HFFc6 (cell line): ENCODE measurements at regions not wholly inside any gene's neighbourhood (a gene's known extent, or its start where the extent isn't known, plus 50 kb on each side); places are given as distances from the start of the nearest gene placed in this dataset.

ENCODE experiments used
- DNase-seq: peaks from one replicate; pipeline ENCODE4 v3.0.0-alpha.2; 2018
- H3K27ac Mint-ChIP-seq: 2 replicates; pipeline ENCODE4 v1.8.0; 2020; ENCODE audit warnings: mild to moderate bottlenecking, mixed read lengths
- H3K27me3 Mint-ChIP-seq: 2 replicates; pipeline ENCODE4 v1.8.0; 2021; ENCODE audit warnings: mild to moderate bottlenecking, moderate library complexity, mixed read lengths; ENCODE audit not compliant: insufficient read depth
- H3K36me3 Mint-ChIP-seq: 2 replicates; pipeline ENCODE4 v1.8.0; 2021; ENCODE audit warnings: low read depth, mixed read lengths
- H3K4me1 Mint-ChIP-seq: 2 replicates; pipeline ENCODE4 v1.8.0; 2020; ENCODE audit warnings: low read depth, mixed read lengths
- H3K4me3 Mint-ChIP-seq: 2 replicates; pipeline ENCODE4 v1.8.0; 2020; ENCODE audit warnings: mild to moderate bottlenecking, moderate library complexity, mixed read lengths
- H3K9me3 Mint-ChIP-seq: 2 replicates; pipeline ENCODE4 v1.8.0; 2020; ENCODE audit warnings: mild to moderate bottlenecking, mixed read lengths
- CTCF ChIP-seq: fragments of 200-600 bp; sonication (generic); IDR thresholded peaks from 2 replicates; pipeline ENCODE4 v1.5.0; 2021; ENCODE audit warnings: antibody characterized with exemption, mild to moderate bottlenecking

GRCh38 chr9:17863924-17864323 is 285.1 kb downstream of the SH3GL2 start:
- TF ChIP-seq CTCF: no peak
- peaks cover 5% of the 10 kb centered on the region; the same call in 1 of the 2 replicates for H3K9me3 Mint-ChIP-seq
- H3K4me1 Mint-ChIP-seq: no peaks in the 10 kb centered on the region
- no peaks in the 10 kb centered on the region for H3K36me3 Mint-ChIP-seq
- DNase-seq: no peak
- no peak overlapping the region for H3K4me3 Mint-ChIP-seq
- H3K27me3 Mint-ChIP-seq: peaks cover under 1% of the 10 kb centered on the region; the same call in 1 of the 2 replicates
- H3K27ac Mint-ChIP-seq: no peak overlapping the region

GRCh38 chr9:17864951-17865350 is 286.1 kb downstream of the SH3GL2 start:
- H3K9me3 Mint-ChIP-seq: peaks cover 5% of the 10 kb centered on the region; the same call in 1 of the 2 replicates
- TF ChIP-seq CTCF: no peak
- H3K36me3 Mint-ChIP-seq: no peaks in the 10 kb centered on the region
- no peaks in the 10 kb centered on the region for H3K4me1 Mint-ChIP-seq
- no peak overlapping the region for H3K4me3 Mint-ChIP-seq
- no peak overlapping the region for H3K27ac Mint-ChIP-seq
- peaks cover 3% of the 10 kb centered on the region; the same call in 1 of the 2 replicates for H3K27me3 Mint-ChIP-seq
- DNase-seq: no peak

GRCh38 chr9:17865881-17866280 is 287.0 kb downstream of the SH3GL2 start:
- H3K27me3 Mint-ChIP-seq: peaks cover 3% of the 10 kb centered on the region

GRCh38 chr9:17870722-17871121 is 291.9 kb downstream of the SH3GL2 start:
- Mint-ChIP-seq H3K4me1 (no peaks in the 10 kb centered on the region), H3K4me3 (no peak overlapping the region), H3K27ac (no peak overlapping the region), H3K9me3 (peaks cover 4% of the 10 kb centered on the region; the same call in 1 of the 2 replicates), H3K27me3 (peaks cover 3% of the 10 kb centered on the region), H3K36me3 (no peaks in the 10 kb centered on the region)
- DNase-seq: no peak
- no peak for TF ChIP-seq CTCF

More at GRCh38 chr9:17865881-17866280, 287.0 kb downstream of the SH3GL2 start:
- no peak for DNase-seq
- Mint-ChIP-seq H3K9me3 (peaks cover 5% of the 10 kb centered on the region; the same call in 1 of the 2 replicates), H3K4me1 (no peaks in the 10 kb centered on the region), H3K36me3 (no peaks in the 10 kb centered on the region), H3K4me3 (no peak overlapping the region), H3K27ac (no peak overlapping the region)
- TF ChIP-seq CTCF: no peak

- no peaks in the 10 kb centered on the region for H3K36me3 Mint-ChIP-seq
- peaks cover 4% of the 10 kb centered on the region; the same call in 1 of the 2 replicates for H3K9me3 Mint-ChIP-seq
These were observed 292.5 kb downstream of the SH3GL2 start for GRCh38 chr9:17871213-17871890.

More at GRCh38 chr9:17871213-17871890, 292.5 kb downstream of the SH3GL2 start:
- H3K4me1 Mint-ChIP-seq: no peaks in the 10 kb centered on the region
- H3K27ac Mint-ChIP-seq: no peak overlapping the region
- no peak for TF ChIP-seq CTCF
- peaks cover 3% of the 10 kb centered on the region for H3K27me3 Mint-ChIP-seq
- H3K4me3 Mint-ChIP-seq: no peak overlapping the region
- no peak for DNase-seq
